GM18517 (cell line): ENCODE measurements at regions not wholly inside any gene's neighbourhood (a gene's known extent, or its start where the extent isn't known, plus 50 kb on each side); places are given as distances from the start of the nearest gene placed in this dataset.
"Not testable (repeated sequence)": the region's sequence is repeated elsewhere in the genome, so short reads cannot be mapped to it uniquely, and the experiment has no call there.

Experiments
- ATAC-seq: cut with Tn5 transposase; IDR thresholded peaks from one replicate; pipeline ENCODE4 v1.9.1; 2021; ENCODE audit warnings: mild to moderate bottlenecking, moderate library complexity; ENCODE audit not compliant: unreplicated experiment

- ATAC-seq = not testable (repeated sequence)
Measured at GRCh38 chr16:46388354-46388753, 232.8 kb downstream of the SHCBP1 start.

GRCh38 chr16:46387720-46388119, 233.5 kb downstream of the SHCBP1 start:
- ATAC-seq = peak; percentile 4

- peak; percentile 4 for ATAC-seq
Measured at GRCh38 chr16:46386805-46387620, 234.2 kb downstream of the SHCBP1 start.

GRCh38 chr16:46386110-46386771, 234.9 kb downstream of the SHCBP1 start:
- not testable (repeated sequence) for ATAC-seq

- not testable (repeated sequence) for ATAC-seq
Measured at GRCh38 chr16:46384285-46385061, 236.7 kb downstream of the SHCBP1 start.

- not testable (repeated sequence) for ATAC-seq
Measured at GRCh38 chr16:46383581-46383980, 237.6 kb downstream of the SHCBP1 start.

GRCh38 chr16:46382791-46383541, 238.2 kb downstream of the SHCBP1 start:
- not testable (repeated sequence) for ATAC-seq

GRCh38 chr16:46382079-46382478, 239.1 kb downstream of the SHCBP1 start:
- ATAC-seq = not testable (repeated sequence)

- not testable (repeated sequence) for ATAC-seq
Measured at GRCh38 chr16:46381344-46381743, 239.8 kb downstream of the SHCBP1 start.
